ENCODE measurements at regions not wholly inside any gene's neighbourhood (a gene's known extent, or its start where the extent isn't known, plus 50 kb on each side); places are given as distances from the start of the nearest gene placed in this dataset.
"Not testable (repeated sequence)": the region's sequence is repeated elsewhere in the genome, so short reads cannot be mapped to it uniquely, and the experiment has no call there.

DNA sequence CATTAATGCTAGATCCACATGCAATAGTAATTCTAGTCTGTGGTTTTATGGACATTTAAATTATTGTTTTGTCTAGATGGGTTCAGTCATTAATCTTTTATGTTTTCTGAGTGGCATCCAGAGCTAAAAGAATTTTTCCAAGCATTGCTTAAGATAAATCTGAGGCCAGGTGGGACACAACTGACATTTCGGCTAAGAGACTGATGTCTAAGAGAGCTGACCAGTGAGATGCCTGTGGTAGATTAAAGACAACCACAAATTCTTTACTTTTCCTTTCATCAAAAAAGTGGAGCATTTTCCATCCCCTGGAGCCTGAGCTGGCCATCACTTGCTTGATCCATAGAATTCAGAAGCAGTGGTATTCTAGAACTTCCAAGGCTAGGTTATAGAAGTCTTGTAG lies 182.2 kb downstream of the NRP2 start:
- DNase-seq: no peak

- not testable (repeated sequence) for DNase-seq
Measured at GRCh38 chr2:205862761-205863160, 180.5 kb downstream of the NRP2 start.

GRCh38 chr2:205860885-205861284 lies 178.6 kb downstream of the NRP2 start:
- DNase-seq: no peak

GRCh38 chr2:205860181-205860580 lies 177.9 kb downstream of the NRP2 start:
- DNase-seq: no peak

- DNase-seq: peak; percentile 40
Measured at GRCh38 chr2:205858881-205859441, 176.7 kb downstream of the NRP2 start.

DNA sequence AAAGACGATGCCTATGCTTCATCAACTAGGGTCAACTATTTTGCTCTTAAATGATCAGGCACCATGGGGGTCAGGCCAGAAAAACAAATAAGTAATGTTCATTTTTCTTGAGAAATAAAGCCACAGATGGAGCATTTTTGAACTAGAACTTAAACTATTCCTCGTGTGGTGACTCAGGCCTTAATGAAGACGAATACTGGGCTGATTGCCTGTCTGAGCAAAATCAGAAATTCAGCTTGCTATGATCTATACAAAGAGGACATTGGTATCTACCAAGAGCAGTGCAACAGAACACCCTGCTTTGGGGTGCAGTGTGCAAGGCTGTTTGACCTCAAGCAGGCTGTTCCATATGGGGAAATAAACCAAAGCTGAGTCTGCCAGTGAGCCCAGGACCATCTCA lies 176.0 kb downstream of the NRP2 start:
- no peak for DNase-seq

DNA sequence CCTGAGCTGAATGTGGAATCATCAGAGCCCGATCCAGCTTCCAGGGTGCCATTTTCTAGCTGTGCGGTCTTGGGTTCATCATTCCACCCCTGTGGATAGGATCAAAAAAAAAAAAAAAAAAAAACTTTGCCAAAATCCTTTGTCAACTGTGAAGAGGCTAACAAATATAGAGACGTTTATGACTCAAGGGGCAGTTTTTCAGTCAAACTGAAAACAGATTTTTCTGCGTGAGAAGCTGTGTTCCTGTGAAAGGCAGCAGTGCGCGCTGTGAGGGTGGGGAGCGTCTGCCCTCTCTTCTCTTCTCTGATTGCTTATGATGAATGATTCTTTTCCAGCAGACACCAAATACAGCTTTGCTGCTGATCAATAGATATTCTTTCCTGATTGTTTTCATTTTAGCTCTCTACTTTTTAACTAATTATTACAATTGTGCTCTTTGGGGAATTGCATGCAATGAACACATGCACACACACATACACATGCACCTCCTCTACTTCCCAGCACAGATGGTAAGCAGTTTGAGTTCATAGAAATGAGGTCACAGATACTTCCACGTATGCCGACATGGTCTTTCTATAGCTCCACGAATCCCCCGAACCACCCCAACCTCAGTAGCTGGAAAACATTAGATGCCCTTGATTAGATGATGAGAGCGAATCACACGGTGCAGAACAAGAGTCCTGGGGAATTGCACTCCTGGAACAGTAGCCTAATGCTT lies 175.4 kb downstream of the NRP2 start:
- no peak for DNase-seq

- no peak for DNase-seq
Measured at GRCh38 chr2:205852457-205852856, 170.2 kb downstream of the NRP2 start.

DNA sequence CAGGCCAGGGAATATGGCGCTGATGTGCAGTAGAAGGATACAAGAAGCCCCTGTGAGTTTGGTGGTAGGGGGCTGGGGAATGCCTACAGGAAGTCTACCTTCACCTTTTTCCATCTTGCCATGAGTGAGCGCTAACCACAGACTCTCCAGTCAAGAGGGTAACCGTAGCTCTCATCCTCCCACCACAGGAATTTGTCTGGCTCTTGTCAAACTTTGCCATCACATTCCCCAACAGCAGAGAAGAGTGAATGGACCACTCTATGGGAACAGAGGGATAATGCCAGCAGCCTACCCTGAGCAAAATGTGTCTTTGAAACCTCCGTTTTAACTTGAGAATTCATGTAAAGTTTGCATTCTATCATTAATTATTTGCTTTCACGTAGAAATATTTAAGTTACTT lies 168.3 kb downstream of the NRP2 start:
- DNase-seq: no peak

- DNase-seq: no peak
Measured at GRCh38 chr2:205850132-205850531, 167.8 kb downstream of the NRP2 start.

- no peak for DNase-seq
Measured at GRCh38 chr2:205849136-205849535, 166.8 kb downstream of the NRP2 start.

DNA sequence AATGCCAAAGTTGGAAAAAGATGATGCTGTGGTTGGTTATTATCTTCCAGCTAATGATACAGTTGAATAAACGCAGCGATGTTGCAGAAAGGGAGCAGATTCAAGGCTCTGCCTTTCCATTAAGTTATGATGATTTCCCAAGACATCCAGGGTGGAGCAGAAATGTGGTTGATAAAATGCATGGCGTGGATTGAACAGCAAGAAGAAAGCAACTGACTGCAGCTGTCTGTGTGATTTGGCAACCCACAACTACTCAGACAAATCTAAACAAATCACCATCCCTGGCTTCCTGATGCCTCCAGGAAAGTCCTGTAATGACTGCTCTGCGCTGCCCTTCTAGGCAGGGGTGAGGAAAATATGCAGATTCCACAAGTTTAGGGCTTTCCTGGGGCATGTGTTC lies 166.3 kb downstream of the NRP2 start:
- DNase-seq: no peak
